Neural cell (in vitro differentiated cells): ENCODE measurements at regions not wholly inside any gene's neighbourhood (a gene's known extent, or its start where the extent isn't known, plus 50 kb on each side); places are given as distances from the start of the nearest gene placed in this dataset.
A peak's percentile ranks its signal among the peaks of the same experiment; 100 is the strongest.

ENCODE experiments used
- H2AFZ ChIP-seq: fragments of 200-600, 300-800 bp; sonication (generic), shearing (Covaris generic); 2 replicates; pipeline ENCODE4 v1.6.0; 2014; ENCODE audit warnings: low read depth, mild to moderate bottlenecking, antibody characterized with exemption, low read length, moderate library complexity
- H3F3A ChIP-seq: fragments of 200-600 bp; shearing (Covaris generic); 2 replicates; pipeline ENCODE4 v1.6.1; 2016; ENCODE audit warnings: mild to moderate bottlenecking, moderate library complexity, mixed read lengths, antibody characterized with exemption, low read length; ENCODE audit not compliant: insufficient read depth, poor library complexity, severe bottlenecking
- H3K27ac ChIP-seq: fragments of 200-600, 300-800 bp; sonication (generic), shearing (Covaris generic); 2 replicates; pipeline ENCODE4 v1.5.1; 2014; ENCODE audit warnings: mild to moderate bottlenecking, low read length, moderate library complexity
- H3K27me3 ChIP-seq: fragments of 300-800, 200-600 bp; sonication (generic), shearing (Covaris generic); 2 replicates; pipeline ENCODE4 v1.6.0; 2014; ENCODE audit warnings: mild to moderate bottlenecking, low read depth, low read length, moderate library complexity; ENCODE audit not compliant: insufficient read depth
- H3K36me3 ChIP-seq: fragments of 300-800, 200-600 bp; sonication (generic), shearing (Covaris generic); 2 replicates; pipeline ENCODE4 v1.5.1; 2014; ENCODE audit warnings: mild to moderate bottlenecking, antibody characterized with exemption, low read length, moderate library complexity; ENCODE audit not compliant: insufficient read depth
- H3K4me2 ChIP-seq: fragments of 300-800, 200-600 bp; sonication (generic), shearing (Covaris generic); 2 replicates; pipeline ENCODE4 v1.6.0; 2014; ENCODE audit warnings: mild to moderate bottlenecking, low read length
- H3K4me3 ChIP-seq: fragments of 300-800, 200-600 bp; sonication (generic), shearing (Covaris generic); 2 replicates; pipeline ENCODE4 v1.5.1; 2014; ENCODE audit warnings: mild to moderate bottlenecking, low read length, moderate library complexity
- H3K79me2 ChIP-seq: fragments of 200-600 bp; shearing (Covaris generic); replicated peaks from 2 replicates; pipeline ENCODE4 v1.6.0; 2014; ENCODE audit warnings: mild to moderate bottlenecking, low read length, moderate library complexity; ENCODE audit not compliant: insufficient read depth
- H3K9ac ChIP-seq: fragments of 300-800, 200-600 bp; sonication (generic), shearing (Covaris generic); 2 replicates; pipeline ENCODE4 v1.6.1; 2016; ENCODE audit warnings: mild to moderate bottlenecking, low read length, mixed read lengths
- H3K9me2 ChIP-seq: fragments of 200-600 bp; shearing (Covaris generic); 2 replicates; pipeline ENCODE4 v1.6.1; 2016; ENCODE audit warnings: mild to moderate bottlenecking, low read length, mixed read lengths; ENCODE audit not compliant: insufficient read depth
- H3K9me3 ChIP-seq: fragments of 200-600, 300-800 bp; sonication (generic), shearing (Covaris generic); 2 replicates; pipeline ENCODE4 v1.6.1; 2016; ENCODE audit warnings: mild to moderate bottlenecking, mixed run types, low read length, moderate library complexity, mixed read lengths
- H4K20me1 ChIP-seq: fragments of 200-600 bp; shearing (Covaris generic); 2 replicates; pipeline ENCODE4 v1.6.1; 2016; ENCODE audit warnings: mild to moderate bottlenecking, mixed run types; ENCODE audit not compliant: insufficient read depth
- EP300 ChIP-seq: fragments of 450-650 bp; conservative IDR thresholded peaks from 2 replicates; pipeline ENCODE4 v1.6.1; 2014; ENCODE audit warnings: antibody characterized with exemption, mild to moderate bottlenecking, moderate library complexity; ENCODE audit not compliant: poor library complexity, severe bottlenecking
- EZH2 ChIP-seq: fragments of 200-600, 300-800 bp; shearing (Covaris generic), sonication (generic); IDR thresholded peaks from 2 replicates; pipeline ENCODE4 v1.6.1; 2014; ENCODE audit warnings: antibody characterized with exemption, low read length, borderline replicate concordance, mild to moderate bottlenecking; ENCODE audit not compliant: insufficient read depth, poor library complexity, severe bottlenecking
- MXI1 ChIP-seq: fragments of 450-650 bp; conservative IDR thresholded peaks from 2 replicates; pipeline ENCODE4 v1.6.1; 2014; ENCODE audit warnings: antibody characterized with exemption, mild to moderate bottlenecking; ENCODE audit not compliant: poor library complexity, severe bottlenecking
- POLR2AphosphoS5 ChIP-seq: IDR thresholded peaks from 2 replicates; pipeline ENCODE4 v1.6.1; 2012
- RAD21 ChIP-seq: fragments of 450-650 bp; conservative IDR thresholded peaks from 2 replicates; pipeline ENCODE4 v1.6.1; 2014; ENCODE audit warnings: antibody characterized with exemption, mild to moderate bottlenecking, moderate library complexity
- SMC3 ChIP-seq: fragments of 450-650 bp; conservative IDR thresholded peaks from 2 replicates; pipeline ENCODE4 v1.6.1; 2014; ENCODE audit warnings: antibody characterized with exemption, mild to moderate bottlenecking, moderate library complexity; ENCODE audit not compliant: poor library complexity
- TAF1 ChIP-seq: IDR thresholded peaks from 2 replicates; pipeline ENCODE4 v1.6.1; 2012; ENCODE audit warnings: low read depth
- TF ChIP-seq, protein P1 (sequence below): fragments of 450-650 bp; IDR thresholded peaks from 2 replicates; pipeline ENCODE4 v1.5.1; 2014; ENCODE audit warnings: antibody characterized with exemption, mild to moderate bottlenecking, moderate library complexity; ENCODE audit not compliant: poor library complexity, severe bottlenecking
- TF ChIP-seq, protein P2 (sequence below): IDR thresholded peaks from 2 replicates; pipeline ENCODE4 v1.6.1; 2012; ENCODE audit warnings: borderline replicate concordance

DNA sequence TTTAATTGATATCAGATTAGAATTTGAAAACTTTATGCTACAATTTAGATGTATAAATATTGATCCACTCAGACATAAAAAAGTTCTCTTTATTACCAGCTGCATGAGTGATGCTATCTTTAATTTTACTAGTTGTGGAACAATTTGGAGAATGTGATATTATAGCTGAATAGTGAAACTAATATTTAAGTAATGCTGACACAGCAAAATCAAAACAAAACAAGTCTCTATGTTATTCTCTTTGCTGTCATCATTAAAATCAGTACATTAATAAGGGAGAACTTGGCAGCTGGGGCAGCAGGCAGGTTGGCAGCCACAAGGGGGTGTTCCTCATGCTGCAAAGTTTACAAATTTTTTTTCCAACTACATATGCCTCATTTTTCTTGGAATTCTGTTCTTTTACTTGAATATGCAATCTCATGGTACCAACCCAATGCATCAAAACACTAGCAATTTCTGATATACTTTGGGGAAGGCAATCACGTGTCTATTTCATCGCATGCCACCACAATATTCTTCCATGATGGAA lies 585.3 kb downstream of the FGF9 start:
- H3K9me3 ChIP-seq = no peaks in the 10 kb centered on the region
- H3K4me3 ChIP-seq = no peak overlapping the region
- no peaks in the 10 kb centered on the region for H3F3A ChIP-seq
- H2AFZ ChIP-seq = no peak overlapping the region
- no peak overlapping the region for H3K27ac ChIP-seq
- H3K27me3 ChIP-seq = no peaks in the 10 kb centered on the region
- no peak overlapping the region for H3K4me2 ChIP-seq
- no peaks in the 10 kb centered on the region for H4K20me1 ChIP-seq
- no peaks in the 10 kb centered on the region for H3K79me2 ChIP-seq
- H3K9ac ChIP-seq = no peak overlapping the region
- no peaks in the 10 kb centered on the region for H3K9me2 ChIP-seq
- TF ChIP-seq, protein P1, sequence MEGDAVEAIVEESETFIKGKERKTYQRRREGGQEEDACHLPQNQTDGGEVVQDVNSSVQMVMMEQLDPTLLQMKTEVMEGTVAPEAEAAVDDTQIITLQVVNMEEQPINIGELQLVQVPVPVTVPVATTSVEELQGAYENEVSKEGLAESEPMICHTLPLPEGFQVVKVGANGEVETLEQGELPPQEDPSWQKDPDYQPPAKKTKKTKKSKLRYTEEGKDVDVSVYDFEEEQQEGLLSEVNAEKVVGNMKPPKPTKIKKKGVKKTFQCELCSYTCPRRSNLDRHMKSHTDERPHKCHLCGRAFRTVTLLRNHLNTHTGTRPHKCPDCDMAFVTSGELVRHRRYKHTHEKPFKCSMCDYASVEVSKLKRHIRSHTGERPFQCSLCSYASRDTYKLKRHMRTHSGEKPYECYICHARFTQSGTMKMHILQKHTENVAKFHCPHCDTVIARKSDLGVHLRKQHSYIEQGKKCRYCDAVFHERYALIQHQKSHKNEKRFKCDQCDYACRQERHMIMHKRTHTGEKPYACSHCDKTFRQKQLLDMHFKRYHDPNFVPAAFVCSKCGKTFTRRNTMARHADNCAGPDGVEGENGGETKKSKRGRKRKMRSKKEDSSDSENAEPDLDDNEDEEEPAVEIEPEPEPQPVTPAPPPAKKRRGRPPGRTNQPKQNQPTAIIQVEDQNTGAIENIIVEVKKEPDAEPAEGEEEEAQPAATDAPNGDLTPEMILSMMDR = no peak
- TF ChIP-seq EP300 (no peak), RAD21 (no peak), POLR2AphosphoS5 (no peak), SMC3 (no peak), EZH2 (no peak), TAF1 (no peak), MXI1 (no peak)
- TF ChIP-seq, protein P2, sequence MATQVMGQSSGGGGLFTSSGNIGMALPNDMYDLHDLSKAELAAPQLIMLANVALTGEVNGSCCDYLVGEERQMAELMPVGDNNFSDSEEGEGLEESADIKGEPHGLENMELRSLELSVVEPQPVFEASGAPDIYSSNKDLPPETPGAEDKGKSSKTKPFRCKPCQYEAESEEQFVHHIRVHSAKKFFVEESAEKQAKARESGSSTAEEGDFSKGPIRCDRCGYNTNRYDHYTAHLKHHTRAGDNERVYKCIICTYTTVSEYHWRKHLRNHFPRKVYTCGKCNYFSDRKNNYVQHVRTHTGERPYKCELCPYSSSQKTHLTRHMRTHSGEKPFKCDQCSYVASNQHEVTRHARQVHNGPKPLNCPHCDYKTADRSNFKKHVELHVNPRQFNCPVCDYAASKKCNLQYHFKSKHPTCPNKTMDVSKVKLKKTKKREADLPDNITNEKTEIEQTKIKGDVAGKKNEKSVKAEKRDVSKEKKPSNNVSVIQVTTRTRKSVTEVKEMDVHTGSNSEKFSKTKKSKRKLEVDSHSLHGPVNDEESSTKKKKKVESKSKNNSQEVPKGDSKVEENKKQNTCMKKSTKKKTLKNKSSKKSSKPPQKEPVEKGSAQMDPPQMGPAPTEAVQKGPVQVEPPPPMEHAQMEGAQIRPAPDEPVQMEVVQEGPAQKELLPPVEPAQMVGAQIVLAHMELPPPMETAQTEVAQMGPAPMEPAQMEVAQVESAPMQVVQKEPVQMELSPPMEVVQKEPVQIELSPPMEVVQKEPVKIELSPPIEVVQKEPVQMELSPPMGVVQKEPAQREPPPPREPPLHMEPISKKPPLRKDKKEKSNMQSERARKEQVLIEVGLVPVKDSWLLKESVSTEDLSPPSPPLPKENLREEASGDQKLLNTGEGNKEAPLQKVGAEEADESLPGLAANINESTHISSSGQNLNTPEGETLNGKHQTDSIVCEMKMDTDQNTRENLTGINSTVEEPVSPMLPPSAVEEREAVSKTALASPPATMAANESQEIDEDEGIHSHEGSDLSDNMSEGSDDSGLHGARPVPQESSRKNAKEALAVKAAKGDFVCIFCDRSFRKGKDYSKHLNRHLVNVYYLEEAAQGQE = no peak
- no peaks in the 10 kb centered on the region for H3K36me3 ChIP-seq

DNA sequence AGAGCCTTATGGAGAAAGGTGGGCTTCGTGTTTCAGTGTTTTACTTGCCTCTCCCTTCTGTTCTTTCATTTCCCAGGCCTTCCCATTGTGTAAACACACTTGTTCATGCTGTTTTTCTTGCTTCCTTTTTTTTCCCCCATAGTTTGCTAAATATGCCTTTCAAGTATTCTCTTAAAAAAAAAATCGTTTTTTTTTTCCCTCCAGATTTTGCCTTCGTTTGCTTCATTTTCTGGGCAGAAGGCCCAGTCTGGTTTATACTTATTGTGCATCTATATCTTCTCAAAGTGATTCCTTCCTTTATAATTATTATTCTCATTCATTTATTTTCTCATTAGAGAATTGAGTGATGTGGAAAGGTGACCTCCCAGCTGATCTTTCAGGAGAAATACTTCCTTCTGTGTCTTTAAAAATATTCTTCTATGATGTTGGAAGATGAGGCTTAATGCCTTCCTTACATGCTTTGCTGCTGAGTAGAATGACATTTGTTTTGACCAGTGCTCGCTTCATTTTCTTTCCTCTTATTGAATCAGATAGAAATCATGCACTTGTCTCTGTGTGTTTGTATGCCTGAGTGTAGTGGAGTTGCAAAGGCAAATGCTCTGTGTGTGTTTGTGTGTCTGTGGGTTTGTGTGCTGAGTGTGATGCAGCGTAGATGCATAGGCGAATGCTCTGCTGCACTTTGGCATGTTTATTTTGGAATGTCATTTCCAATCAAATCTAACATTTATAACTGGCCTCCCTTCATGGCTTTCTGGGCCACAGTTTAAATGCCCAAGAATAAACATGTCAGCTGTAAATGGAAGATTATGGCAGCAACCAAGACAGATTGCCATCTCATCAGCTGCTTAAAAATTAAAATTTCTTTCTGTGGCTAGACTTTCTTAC lies 591.4 kb downstream of the FGF9 start:
- no peak overlapping the region for H3K9ac ChIP-seq
- H3K27ac ChIP-seq = peak overlapping the region; percentile 2
- no peaks in the 10 kb centered on the region for H4K20me1 ChIP-seq
- H3K9me2 ChIP-seq = no peaks in the 10 kb centered on the region
- peak overlapping the region; percentile 43 for H3K4me2 ChIP-seq
- TF ChIP-seq TAF1 (no peak), RAD21 (no peak), EP300 (peak; percentile 77), POLR2AphosphoS5 (peak; percentile 72)
- TF ChIP-seq, protein P1 = no peak
- TF ChIP-seq, protein P2 = no peak
- H3K36me3 ChIP-seq = no peaks in the 10 kb centered on the region
- H3K9me3 ChIP-seq = no peaks in the 10 kb centered on the region
- H3K79me2 ChIP-seq = no peaks in the 10 kb centered on the region
- no peak overlapping the region for H2AFZ ChIP-seq
- no peaks in the 10 kb centered on the region for H3K27me3 ChIP-seq
- no peaks in the 10 kb centered on the region for H3F3A ChIP-seq
- peak overlapping the region; percentile 14 for H3K4me3 ChIP-seq
